ENCODE measurements at regions not wholly inside any gene's neighbourhood (a gene's known extent, or its start where the extent isn't known, plus 50 kb on each side); places are given as distances from the start of the nearest gene placed in this dataset.

- no peak for FAIRE-seq
These were observed 167.9 kb downstream of the TFAP2C start for GRCh38 chr20:56797023-56797422.

GRCh38 chr20:56798634-56799033 lies 169.5 kb downstream of the TFAP2C start:
- DNase-seq (ENCODE audit: insufficient read length, low spot score) = no peak
- FAIRE-seq = no peak

More at GRCh38 chr20:56797023-56797422, 167.9 kb downstream of the TFAP2C start:
- DNase-seq (ENCODE audit: insufficient read length, low spot score) = no peak

DNA sequence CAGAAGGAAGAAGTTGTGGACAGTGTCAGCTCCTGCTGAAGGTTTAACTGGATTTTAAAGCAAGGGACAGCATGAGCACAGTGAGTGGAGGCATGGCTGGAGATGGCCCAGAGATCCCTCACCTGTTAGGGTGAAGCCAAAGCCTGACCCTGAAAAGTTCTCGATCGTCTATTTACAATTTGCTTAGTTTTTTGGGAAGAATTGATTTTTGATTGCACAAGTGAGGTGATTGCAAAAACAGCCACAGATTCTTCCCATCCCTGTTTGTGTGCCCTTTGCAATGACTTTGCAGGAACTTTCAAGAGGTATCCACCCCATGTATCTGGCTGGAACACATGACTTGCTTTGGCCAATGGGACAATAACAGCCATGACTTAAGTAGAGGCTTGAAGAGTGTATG lies 170.1 kb downstream of the TFAP2C start:
- FAIRE-seq (no peak), DNase-seq (ENCODE audit: insufficient read length, low spot score) (no peak)

DNA sequence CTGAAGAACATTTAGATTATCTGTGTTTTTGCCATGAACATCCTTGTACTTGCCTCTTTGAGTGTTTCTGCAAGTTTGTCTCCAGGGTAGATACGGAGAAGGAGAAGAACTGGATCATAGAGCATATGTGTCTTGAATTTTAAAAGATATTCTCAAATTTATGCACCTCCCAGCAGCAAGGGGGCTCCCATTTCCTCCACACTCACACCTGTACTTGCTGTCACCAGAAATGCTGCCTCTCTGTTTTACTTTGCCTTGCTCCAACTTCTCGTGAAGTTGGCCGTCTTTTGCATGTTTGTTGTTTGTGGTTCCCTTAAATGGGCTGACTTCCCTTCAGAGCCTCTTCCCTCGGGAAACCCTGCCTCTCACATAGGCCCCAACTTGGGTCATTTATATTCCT lies 171.0 kb downstream of the TFAP2C start:
- FAIRE-seq = no peak
- DNase-seq (ENCODE audit: insufficient read length, low spot score) = no peak

DNA sequence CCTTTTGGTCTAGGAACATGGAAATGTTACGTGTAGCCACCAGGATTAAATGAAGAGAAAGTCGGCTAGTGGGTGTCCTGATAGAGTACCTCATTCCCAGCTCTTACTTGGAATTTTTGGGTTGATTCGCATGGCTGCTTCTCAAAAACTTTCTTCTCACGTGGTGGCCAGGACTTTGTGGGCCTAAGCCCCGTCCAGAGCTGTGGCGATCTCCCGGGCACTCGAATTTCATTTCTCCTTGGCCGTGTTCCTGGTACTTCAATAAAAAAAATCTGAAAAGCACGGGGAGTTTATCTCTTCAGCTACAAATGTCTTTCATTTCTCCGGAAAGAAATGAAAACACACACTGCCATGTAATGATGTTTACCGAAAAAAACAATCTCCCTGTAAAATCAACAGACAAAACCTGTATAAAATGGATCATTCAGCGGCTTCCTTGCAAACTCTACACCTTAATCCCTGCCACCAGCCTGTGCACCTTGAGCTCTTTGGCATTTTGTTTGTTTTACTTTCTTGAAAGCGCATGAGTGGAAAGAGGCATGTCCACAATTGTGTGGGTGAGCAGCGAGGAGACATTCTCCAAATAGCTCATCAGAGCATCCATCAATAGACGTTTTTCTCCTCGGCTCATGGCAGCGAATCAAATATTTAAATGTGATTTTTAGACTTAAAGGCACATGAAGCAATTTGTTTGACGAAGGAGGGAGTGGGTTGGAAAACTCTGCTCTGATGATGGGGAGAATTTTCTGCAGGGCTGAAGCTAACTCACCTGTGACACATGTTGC lies 173.1 kb downstream of the TFAP2C start:
- FAIRE-seq = no peak
- DNase-seq (ENCODE audit: insufficient read length, low spot score) = no peak

DNA sequence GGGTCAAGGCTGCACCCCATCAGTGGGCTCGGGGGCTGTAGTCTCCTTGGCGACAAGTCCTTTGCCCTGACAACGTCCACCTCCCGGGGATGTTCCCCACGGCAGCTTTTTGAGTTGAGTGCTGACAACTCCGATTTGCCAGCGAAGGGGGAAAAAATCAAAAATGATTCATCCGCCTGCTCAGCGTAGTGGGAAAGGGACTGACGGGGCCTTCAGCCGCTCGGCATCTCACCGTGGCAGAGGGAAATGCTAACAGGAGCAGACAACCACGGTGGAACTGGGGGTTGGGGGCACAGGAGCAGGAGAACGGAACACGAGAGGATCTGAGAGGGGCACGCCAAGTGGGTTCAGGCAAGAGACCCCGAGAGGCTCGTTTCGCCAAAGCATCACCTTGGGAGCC lies 173.7 kb downstream of the TFAP2C start:
- DNase-seq (ENCODE audit: insufficient read length, low spot score) (no peak), FAIRE-seq (no peak)

- no peak for FAIRE-seq
- no peak for DNase-seq (ENCODE audit: insufficient read length, low spot score)
These were observed 176.2 kb downstream of the TFAP2C start for GRCh38 chr20:56805313-56805712.

DNA sequence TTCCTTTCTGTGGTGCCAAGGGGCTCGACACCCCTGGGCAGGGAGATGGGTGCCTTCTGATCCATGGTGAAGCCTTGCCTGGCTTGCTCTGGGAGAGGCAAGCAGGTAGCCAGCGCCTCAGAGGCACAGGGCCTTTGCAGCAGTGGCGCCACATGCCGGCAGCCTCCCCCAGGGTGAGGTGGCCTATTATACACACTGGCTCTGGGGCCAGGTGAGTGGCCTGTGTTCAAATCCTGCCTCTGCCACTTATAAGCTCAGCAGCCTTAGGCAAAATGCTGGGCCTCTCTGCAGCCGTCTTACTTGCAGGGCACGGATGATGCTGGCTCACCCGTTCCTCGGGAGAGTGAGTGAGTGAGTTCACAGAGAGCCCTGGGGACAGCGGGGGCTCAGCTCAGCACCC lies 176.9 kb downstream of the TFAP2C start:
- DNase-seq (ENCODE audit: insufficient read length, low spot score) = no peak
- no peak for FAIRE-seq

GRCh38 chr20:56806952-56807517 lies 177.9 kb downstream of the TFAP2C start:
- no peak for DNase-seq (ENCODE audit: insufficient read length, low spot score)
- no peak for FAIRE-seq

- DNase-seq (ENCODE audit: insufficient read length, low spot score) = no peak
- no peak for FAIRE-seq
These were observed 179.1 kb downstream of the TFAP2C start for GRCh38 chr20:56808117-56808725.

GRCh38 chr20:56808732-56809131 lies 179.6 kb downstream of the TFAP2C start:
- DNase-seq (ENCODE audit: insufficient read length, low spot score) (no peak), FAIRE-seq (no peak)

- DNase-seq (ENCODE audit: insufficient read length, low spot score) = no peak
- no peak for FAIRE-seq
These were observed 180.6 kb downstream of the TFAP2C start for GRCh38 chr20:56809668-56810067.

- DNase-seq (ENCODE audit: insufficient read length, low spot score) (no peak), FAIRE-seq (no peak)
These were observed 181.0 kb downstream of the TFAP2C start for GRCh38 chr20:56810141-56810540.

- no peak for FAIRE-seq
- no peak for DNase-seq (ENCODE audit: insufficient read length, low spot score)
These were observed 186.7 kb downstream of the TFAP2C start for GRCh38 chr20:56815796-56816195.

GRCh38 chr20:56816349-56816748 lies 187.2 kb downstream of the TFAP2C start:
- no peak for FAIRE-seq
- DNase-seq (ENCODE audit: insufficient read length, low spot score) = no peak

DNA sequence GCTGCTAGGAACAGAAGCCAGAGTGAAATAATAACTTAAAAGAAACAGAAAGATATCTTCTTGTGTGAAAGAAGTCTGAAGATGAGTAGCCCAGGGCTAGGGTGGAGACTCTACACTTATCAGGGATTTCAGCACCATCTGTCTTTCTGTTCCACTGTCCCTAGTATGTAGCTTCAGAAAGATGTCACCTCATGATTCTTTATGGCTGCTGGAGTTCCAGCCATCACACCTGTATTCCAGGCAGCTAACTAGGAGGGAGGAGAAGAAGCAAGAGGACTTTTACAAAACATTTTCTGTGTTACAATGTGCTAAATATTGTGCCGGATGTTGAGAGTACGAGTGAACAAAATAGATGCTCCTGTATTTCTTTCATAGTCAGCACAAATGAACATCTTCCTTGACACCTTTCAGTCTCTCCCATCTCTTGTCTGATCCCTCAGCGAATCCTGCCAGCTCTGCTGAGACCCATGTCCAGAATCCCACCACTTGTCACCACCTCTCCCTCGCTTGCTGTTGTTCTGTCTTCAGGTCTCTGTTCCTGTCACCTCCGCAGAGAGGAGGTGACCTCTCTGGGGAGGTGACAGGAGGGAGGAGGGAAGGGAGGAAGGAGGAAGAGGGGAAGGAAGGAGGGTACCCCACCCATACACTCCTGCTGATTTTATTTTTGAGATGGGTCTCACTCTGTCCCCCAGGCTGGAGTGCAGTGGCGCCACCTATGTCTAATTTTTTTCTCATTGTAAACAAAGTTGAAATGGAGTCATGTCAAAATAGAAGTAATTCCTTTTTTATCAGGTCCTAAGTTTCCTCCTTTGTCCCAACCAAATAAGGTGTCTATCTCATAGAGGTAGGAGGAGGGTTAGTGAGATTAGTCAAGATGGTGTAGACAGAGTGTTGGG lies 188.9 kb downstream of the TFAP2C start:
- FAIRE-seq (no peak), DNase-seq (ENCODE audit: insufficient read length, low spot score) (no peak)

DNA sequence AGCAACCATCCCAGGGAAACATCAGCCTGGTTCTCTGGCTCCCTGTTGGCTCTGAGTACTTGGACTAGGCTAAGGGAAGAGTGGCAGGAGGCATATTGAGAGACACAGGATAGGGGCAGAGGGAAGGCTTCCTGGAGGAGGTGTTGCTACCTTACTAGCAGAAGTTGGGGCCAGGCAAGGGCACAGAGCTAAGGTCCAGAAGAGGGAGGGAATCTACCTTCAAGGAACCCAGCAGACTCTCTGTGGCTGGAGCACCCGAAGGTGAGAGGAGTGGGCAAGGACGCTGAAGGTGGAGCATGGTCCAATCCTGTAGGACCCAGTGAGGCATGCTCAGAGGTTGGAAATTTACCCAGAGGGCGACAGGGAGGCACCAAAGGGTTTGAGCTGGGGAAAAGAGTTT lies 191.9 kb downstream of the TFAP2C start:
- FAIRE-seq = no peak

GRCh38 chr20:56826306-56826704 lies 197.2 kb downstream of the TFAP2C start:
- FAIRE-seq = no peak

More for the DNA sequence above, 191.9 kb downstream of the TFAP2C start:
- no peak for DNase-seq (ENCODE audit: insufficient read length, low spot score)

GRCh38 chr20:56826705-56827665 lies 197.9 kb downstream of the TFAP2C start:
- FAIRE-seq (no peak), DNase-seq (ENCODE audit: insufficient read length, low spot score) (no peak)

More at GRCh38 chr20:56826306-56826704, 197.2 kb downstream of the TFAP2C start:
- DNase-seq (ENCODE audit: insufficient read length, low spot score) = no peak

DNA sequence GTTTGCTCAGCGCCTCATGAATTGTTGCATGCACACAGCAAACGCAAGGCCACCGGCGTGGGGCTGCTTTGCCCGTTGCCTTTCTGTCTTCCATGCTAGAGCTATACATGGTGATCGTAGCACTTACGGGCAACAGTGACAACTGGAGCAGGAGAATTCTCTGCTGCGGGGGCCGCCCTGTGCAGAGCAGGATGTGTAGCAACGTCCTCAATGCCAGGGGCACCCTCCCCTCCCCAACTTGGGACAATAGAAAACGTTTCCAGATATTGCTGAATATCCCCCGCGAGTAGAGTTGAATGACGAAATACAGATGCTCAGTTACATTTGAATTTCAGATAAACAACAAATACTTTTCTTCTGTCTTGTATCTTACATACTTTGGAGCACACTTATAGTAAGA lies 198.7 kb downstream of the TFAP2C start:
- no peak for FAIRE-seq
- DNase-seq (ENCODE audit: insufficient read length, low spot score) = no peak
